ENCODE measurements at regions not wholly inside any gene's neighbourhood (a gene's known extent, or its start where the extent isn't known, plus 50 kb on each side); places are given as distances from the start of the nearest gene placed in this dataset.

- no peak for TF ChIP-seq POLR2AphosphoS5 (IDR thresholded peaks at IDR 0.05)
- no peak for TF ChIP-seq CTCF (IDR thresholded peaks at IDR 0.05)
- no peak for TF ChIP-seq POLR2A (IDR thresholded peaks at IDR 0.05)
Observed at GRCh38 chr13:86907156-86907555, 764.0 kb upstream of the SLITRK5 start.
